ENCODE measurements at regions not wholly inside any gene's neighbourhood (a gene's known extent, or its start where the extent isn't known, plus 50 kb on each side); places are given as distances from the start of the nearest gene placed in this dataset.

DNA sequence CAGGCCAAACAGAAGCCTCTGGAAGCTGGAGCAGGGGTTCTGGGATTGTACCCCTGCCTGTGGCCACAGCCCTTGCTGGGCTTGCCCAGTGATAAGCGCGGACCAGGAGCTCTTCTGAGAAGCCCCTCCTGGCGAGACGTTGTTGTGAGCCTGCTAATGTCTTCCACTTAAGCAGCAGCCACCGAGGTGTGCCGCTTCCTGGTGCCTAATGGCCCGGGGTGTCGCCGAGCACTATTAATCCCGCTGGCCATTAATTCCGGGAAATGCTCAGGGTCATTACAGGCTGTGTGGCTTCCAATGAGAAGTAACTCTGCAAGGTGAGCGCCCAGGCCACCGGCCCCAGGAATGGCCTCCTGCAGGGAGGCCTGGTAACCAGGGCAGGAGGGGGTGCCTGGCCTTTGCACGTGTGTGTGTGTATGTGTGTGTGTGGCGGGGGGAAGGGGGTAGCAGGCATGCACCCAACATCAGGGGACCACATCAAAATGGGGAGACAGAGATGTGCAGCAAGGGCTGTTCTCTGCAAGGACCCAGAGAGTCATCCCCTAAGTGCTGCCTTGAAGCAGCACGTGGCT is 175.0 kb downstream of the URI1 start:
- TF ChIP-seq, protein P1, sequence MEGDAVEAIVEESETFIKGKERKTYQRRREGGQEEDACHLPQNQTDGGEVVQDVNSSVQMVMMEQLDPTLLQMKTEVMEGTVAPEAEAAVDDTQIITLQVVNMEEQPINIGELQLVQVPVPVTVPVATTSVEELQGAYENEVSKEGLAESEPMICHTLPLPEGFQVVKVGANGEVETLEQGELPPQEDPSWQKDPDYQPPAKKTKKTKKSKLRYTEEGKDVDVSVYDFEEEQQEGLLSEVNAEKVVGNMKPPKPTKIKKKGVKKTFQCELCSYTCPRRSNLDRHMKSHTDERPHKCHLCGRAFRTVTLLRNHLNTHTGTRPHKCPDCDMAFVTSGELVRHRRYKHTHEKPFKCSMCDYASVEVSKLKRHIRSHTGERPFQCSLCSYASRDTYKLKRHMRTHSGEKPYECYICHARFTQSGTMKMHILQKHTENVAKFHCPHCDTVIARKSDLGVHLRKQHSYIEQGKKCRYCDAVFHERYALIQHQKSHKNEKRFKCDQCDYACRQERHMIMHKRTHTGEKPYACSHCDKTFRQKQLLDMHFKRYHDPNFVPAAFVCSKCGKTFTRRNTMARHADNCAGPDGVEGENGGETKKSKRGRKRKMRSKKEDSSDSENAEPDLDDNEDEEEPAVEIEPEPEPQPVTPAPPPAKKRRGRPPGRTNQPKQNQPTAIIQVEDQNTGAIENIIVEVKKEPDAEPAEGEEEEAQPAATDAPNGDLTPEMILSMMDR (IDR thresholded peaks at IDR 0.05): no peak
- TF ChIP-seq POLR2A (IDR thresholded peaks at IDR 0.05): no peak

Data from body of pancreas (tissue), 4 donors.